PC-9 (cell line): ENCODE measurements at regions not wholly inside any gene's neighbourhood (a gene's known extent, or its start where the extent isn't known, plus 50 kb on each side); places are given as distances from the start of the nearest gene placed in this dataset.

Source experiments
- EZH2 ChIP-seq: fragments of 200-600 bp; sonication (generic); IDR thresholded peaks from 2 replicates; pipeline ENCODE4 v1.8.0; 2017; ENCODE audit warnings: antibody characterized with exemption, low read depth
- TF ChIP-seq, protein P1 (sequence below): fragments of 200-600 bp; sonication (generic); conservative IDR thresholded peaks from 2 replicates; pipeline ENCODE4 v1.6.1; 2017; ENCODE audit warnings: mixed run types, antibody characterized with exemption, mild to moderate bottlenecking, moderate library complexity

DNA sequence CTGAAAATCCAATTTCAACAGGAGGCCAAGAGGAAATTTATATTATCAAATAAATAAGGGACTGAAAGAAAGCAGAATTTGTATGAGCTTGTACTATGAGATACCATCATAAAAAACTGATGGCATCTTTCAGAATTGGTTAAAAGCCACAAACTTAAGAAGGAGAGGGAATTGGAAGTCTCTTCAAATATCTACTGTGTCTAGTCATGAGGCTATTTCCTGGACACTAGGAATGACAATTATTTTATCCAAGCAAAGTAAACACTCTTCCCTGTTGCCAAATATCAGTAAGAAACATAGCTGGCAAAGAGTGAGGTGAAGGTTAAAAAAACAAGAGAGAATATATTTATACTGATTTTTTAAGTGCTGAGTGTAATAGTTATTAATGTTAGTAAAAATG, 101.5 kb upstream of the ARRDC3 start:
- TF ChIP-seq, protein P1, sequence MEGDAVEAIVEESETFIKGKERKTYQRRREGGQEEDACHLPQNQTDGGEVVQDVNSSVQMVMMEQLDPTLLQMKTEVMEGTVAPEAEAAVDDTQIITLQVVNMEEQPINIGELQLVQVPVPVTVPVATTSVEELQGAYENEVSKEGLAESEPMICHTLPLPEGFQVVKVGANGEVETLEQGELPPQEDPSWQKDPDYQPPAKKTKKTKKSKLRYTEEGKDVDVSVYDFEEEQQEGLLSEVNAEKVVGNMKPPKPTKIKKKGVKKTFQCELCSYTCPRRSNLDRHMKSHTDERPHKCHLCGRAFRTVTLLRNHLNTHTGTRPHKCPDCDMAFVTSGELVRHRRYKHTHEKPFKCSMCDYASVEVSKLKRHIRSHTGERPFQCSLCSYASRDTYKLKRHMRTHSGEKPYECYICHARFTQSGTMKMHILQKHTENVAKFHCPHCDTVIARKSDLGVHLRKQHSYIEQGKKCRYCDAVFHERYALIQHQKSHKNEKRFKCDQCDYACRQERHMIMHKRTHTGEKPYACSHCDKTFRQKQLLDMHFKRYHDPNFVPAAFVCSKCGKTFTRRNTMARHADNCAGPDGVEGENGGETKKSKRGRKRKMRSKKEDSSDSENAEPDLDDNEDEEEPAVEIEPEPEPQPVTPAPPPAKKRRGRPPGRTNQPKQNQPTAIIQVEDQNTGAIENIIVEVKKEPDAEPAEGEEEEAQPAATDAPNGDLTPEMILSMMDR, result no peak
- TF ChIP-seq EZH2, result no peak
